ENCODE measurements at regions not wholly inside any gene's neighbourhood (a gene's known extent, or its start where the extent isn't known, plus 50 kb on each side); places are given as distances from the start of the nearest gene placed in this dataset.

DNA sequence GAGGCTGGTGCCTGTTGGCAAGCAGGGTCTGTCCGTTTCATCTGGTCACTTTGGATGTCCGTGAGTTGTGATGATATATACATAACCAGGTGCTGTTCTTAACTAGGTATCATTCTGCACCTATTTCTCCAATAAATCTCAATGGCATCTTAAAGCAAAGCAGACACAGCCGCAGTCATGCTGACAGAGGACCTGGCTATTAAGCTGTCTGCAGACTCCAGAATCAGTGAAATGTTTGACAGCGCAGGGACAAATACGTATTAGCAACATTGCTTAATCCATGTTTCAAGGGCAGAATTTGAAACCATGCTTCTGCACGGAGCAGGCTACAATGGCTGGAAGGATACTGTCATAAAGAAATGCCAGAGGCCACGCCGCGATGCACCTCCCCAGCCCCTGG, 414.6 kb downstream of the ZNF516 start:
- DNase-seq (ENCODE audit: low read depth), result no peak
- no peak overlapping the region for H3K4me3 ChIP-seq (ENCODE audit: low read length)
- TF ChIP-seq, protein P1, sequence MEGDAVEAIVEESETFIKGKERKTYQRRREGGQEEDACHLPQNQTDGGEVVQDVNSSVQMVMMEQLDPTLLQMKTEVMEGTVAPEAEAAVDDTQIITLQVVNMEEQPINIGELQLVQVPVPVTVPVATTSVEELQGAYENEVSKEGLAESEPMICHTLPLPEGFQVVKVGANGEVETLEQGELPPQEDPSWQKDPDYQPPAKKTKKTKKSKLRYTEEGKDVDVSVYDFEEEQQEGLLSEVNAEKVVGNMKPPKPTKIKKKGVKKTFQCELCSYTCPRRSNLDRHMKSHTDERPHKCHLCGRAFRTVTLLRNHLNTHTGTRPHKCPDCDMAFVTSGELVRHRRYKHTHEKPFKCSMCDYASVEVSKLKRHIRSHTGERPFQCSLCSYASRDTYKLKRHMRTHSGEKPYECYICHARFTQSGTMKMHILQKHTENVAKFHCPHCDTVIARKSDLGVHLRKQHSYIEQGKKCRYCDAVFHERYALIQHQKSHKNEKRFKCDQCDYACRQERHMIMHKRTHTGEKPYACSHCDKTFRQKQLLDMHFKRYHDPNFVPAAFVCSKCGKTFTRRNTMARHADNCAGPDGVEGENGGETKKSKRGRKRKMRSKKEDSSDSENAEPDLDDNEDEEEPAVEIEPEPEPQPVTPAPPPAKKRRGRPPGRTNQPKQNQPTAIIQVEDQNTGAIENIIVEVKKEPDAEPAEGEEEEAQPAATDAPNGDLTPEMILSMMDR (conservative IDR thresholded peaks at IDR 0.05; ENCODE audit: low read length), result no peak

DNA sequence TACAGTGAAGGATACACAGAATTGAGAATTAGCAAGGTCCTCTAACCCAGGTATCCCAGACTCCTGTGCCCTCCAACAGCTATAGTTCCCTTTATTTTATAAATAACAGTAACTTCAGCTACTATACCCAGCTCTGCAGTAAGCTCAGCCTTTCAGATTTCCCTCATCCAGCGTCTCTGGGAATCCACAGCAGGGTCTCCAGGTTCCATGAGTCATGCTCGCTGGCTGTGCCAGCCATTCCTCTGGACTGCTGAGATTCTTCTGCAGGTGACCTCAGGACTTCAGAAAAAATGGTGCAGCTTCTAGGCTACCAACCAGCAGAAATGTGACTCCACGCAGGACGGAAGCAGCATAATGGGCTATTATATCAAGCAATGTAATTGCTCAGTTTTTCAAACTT, 419.3 kb downstream of the ZNF516 start:
- no peak overlapping the region for H3K4me3 ChIP-seq (ENCODE audit: low read length)
- no peak for DNase-seq (ENCODE audit: low read depth)
- TF ChIP-seq, protein P1 (conservative IDR thresholded peaks at IDR 0.05; ENCODE audit: low read length), result no peak

DNA sequence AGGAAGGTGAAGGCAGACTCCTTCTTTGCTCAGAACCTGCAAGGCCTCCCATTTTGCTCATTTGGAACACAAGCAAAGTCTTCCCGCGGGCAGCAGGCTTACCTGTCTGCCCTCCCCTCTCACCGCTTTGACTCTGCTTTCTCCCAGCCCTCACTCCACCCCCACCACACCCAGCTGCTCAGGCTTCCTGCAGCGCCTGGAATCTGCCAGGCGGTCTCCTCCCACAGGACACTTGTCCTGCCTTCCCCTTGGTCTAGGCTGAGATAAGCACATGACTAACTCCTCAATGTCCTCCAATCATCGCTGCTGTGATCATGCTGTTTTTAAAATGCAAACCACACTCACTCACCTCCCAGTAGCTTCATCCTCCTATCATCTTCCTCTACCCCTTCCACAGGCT, 430.0 kb downstream of the ZNF516 start:
- no peak overlapping the region for H3K4me3 ChIP-seq (ENCODE audit: low read length)
- DNase-seq (ENCODE audit: low read depth), result no peak
- TF ChIP-seq, protein P1 (conservative IDR thresholded peaks at IDR 0.05; ENCODE audit: low read length), result no peak

DNA sequence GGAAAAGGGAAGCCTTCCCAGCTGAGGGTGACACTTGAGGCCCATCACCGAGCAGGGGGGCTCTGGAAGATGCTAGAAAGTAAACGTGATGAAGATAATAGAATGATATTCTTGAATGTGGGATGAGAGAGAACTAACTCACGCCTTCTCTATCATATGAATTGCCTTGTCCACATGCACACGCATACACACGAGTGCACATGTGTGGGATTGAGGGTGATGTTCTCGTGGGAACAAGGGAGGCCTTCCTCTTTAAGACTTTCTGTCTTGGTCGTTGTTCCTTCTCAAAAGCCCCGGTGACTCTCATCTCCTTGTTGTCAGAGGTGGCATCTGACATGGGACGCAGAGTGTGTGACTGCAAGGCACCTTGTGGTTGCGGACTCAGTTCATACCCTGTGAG, 436.9 kb downstream of the ZNF516 start:
- TF ChIP-seq, protein P1 (conservative IDR thresholded peaks at IDR 0.05; ENCODE audit: low read length), result no peak
- DNase-seq (ENCODE audit: low read depth), result no peak
- no peak overlapping the region for H3K4me3 ChIP-seq (ENCODE audit: low read length)

DNA sequence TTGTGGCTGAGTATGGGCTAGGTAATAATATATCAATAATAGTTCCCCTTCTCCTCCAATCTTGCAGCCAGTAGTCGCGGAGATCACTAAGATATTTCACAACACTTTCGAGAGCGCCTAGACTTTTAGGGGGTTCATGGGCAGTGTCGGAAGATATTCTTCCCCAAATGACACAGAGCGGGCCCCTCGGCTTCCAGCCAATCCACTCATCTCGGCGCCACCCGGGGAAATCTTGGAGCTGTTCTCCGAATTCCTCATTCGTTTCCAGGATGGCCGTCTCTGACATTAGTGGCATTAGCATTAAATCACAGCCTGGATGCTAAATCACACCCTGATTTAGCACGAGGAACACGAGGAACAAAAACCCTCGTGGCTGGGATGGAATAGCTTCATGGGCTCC, 437.7 kb downstream of the ZNF516 start:
- DNase-seq (ENCODE audit: low read depth), result no peak
- TF ChIP-seq, protein P1 (conservative IDR thresholded peaks at IDR 0.05; ENCODE audit: low read length), result no peak
- no peak overlapping the region for H3K4me3 ChIP-seq (ENCODE audit: low read length)

DNA sequence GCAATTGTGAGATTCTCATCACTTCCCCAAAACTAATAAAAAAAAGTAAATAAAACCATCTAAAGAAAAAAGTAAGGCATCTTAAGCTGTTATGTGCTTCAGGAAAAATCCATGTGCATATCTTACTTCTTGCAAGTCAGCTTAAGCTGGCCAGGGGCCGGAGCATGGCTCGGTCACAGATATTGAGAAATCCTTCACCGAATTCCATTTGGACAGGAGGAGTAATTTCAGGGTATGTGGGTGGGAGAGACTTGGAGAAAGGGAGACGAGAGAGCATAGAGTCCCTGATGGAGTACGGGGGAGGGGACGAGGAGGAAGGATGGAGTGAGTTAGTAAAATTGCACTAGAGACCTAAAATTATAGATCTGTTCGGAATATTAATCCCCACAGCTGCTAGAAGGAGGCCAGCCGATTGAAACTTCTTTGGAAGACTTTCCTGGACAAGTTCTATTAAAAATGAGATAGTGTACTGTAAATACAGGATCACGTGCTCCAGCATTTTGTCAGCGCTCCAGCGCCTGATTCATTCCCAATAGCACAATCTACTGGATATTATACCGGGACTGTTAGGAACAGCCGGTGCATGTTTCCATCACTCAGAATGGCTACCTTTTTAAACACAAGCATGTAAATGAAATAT, 438.5 kb downstream of the ZNF516 start:
- H3K4me3 ChIP-seq (ENCODE audit: low read length), result no peak overlapping the region
- TF ChIP-seq, protein P1 (conservative IDR thresholded peaks at IDR 0.05; ENCODE audit: low read length), result no peak
- DNase-seq (ENCODE audit: low read depth), result no peak

DNA sequence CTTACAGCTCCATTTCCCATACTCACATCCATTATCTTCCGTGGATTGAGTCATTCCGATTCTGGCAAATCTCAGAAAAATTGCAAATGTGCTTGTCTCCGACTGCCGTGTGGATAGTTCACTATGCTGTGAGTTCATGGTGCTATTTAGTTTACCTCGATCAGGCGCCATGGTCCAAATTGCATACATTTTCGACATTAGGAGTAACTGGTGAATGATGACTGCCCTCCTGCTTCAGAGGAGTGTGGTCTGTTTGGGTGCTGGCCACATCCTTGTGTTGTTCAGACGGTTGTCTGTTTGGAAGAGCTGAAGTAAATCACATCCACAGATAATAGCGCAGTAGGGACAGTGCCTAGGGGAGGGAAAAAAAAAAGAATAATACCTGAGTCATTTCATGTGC, 439.5 kb downstream of the ZNF516 start:
- DNase-seq (ENCODE audit: low read depth), result no peak
- TF ChIP-seq, protein P1 (conservative IDR thresholded peaks at IDR 0.05; ENCODE audit: low read length), result no peak
- no peak overlapping the region for H3K4me3 ChIP-seq (ENCODE audit: low read length)

Data from AG10803 (cell line).